Retinal pigment epithelial cell (primary cell): ENCODE measurements at regions not wholly inside any gene's neighbourhood (a gene's known extent, or its start where the extent isn't known, plus 50 kb on each side); places are given as distances from the start of the nearest gene placed in this dataset.

Experiments used
- DNase-seq: peaks from one replicate; pipeline ENCODE4 v3.0.0-alpha.2; 2010; ENCODE audit warnings: low read depth
- H3K4me3 ChIP-seq: 2 replicates; pipeline ENCODE4 v1.5.1; 2011; ENCODE audit warnings: mild to moderate bottlenecking, low read length, control low read depth, moderate library complexity
- TF ChIP-seq, protein P1 (sequence below): conservative IDR thresholded peaks from 2 replicates; pipeline ENCODE4 v1.5.1; 2011; ENCODE audit warnings: low read depth, low read length, control low read depth, inconsistent platforms

DNA sequence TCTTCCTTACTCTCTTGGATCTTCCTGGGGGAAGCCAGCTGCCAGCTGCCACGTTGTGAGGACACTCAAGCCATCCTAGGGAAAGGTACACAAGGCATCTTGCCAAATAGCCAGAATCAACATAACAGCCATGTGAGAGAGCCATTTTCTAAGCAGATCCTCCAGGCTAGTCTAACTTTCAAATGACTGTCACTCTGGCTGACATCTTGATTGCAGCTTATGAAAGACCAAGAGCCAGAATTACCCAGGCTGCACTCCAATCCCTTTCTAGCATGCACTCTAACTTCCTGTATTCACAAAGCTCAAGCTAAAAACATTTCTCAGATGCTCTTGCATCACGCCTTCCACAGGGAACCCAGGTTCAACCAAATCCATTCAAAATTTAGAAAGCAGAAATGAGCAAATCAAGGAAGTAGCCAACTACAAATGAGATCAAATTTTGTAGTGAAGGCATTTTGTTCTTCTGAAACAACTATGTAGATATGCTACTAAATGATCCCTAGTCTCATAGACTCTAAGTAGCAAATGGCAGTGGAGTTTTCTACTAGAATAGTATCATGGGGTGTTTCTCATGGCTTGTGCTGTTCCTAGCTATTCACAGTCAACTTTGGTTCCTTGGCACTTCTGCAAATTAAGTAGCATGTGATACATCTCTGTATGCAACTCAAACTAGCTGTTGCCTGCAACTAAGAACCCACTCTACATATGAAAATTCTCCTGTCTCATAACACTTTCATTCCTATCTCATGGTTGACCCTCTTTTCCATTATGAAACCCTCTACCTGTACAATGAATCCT is 281.9 kb downstream of the ZEB2 start:
- DNase-seq: no peak
- no peak overlapping the region for H3K4me3 ChIP-seq
- TF ChIP-seq, protein P1, sequence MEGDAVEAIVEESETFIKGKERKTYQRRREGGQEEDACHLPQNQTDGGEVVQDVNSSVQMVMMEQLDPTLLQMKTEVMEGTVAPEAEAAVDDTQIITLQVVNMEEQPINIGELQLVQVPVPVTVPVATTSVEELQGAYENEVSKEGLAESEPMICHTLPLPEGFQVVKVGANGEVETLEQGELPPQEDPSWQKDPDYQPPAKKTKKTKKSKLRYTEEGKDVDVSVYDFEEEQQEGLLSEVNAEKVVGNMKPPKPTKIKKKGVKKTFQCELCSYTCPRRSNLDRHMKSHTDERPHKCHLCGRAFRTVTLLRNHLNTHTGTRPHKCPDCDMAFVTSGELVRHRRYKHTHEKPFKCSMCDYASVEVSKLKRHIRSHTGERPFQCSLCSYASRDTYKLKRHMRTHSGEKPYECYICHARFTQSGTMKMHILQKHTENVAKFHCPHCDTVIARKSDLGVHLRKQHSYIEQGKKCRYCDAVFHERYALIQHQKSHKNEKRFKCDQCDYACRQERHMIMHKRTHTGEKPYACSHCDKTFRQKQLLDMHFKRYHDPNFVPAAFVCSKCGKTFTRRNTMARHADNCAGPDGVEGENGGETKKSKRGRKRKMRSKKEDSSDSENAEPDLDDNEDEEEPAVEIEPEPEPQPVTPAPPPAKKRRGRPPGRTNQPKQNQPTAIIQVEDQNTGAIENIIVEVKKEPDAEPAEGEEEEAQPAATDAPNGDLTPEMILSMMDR: no peak

DNA sequence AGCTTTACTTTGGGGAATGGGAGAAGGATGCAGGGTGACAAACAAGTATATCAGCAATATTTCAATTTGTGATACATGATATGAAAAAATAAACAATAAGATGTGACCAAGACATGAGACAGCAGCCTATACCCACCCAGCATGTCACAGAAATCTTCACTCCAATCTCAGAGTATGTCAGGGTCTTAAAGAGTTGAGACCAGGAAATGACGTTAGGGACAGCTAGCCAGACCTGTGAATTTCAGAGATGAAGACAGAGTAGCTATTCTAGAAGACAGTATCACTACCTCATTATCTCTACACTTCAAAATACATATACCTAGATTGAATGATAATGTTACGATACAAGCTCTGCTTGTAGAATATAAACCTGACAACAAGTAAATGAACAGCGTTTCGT is 282.8 kb downstream of the ZEB2 start:
- DNase-seq: no peak
- H3K4me3 ChIP-seq: no peak overlapping the region
- TF ChIP-seq, protein P1: no peak

DNA sequence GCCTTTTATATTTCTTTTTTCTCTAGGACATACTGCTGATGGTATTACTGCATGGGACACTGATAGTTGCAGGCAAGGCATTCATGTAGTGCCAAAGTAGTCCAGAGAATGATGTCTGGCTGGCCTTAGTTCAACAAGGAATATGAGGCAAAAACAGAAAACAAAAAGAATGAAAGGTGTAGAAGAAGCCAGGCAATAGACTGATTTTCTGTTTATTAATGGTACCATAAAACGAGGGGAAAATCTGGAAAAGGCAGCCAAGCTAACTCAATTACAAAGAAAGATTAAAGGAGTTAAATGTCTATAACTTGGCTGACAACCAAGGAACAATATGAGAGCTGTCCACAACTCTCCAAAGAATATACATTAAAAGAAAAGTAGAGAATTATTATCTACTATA is 284.9 kb downstream of the ZEB2 start:
- no peak for DNase-seq
- TF ChIP-seq, protein P1: no peak
- no peak overlapping the region for H3K4me3 ChIP-seq

DNA sequence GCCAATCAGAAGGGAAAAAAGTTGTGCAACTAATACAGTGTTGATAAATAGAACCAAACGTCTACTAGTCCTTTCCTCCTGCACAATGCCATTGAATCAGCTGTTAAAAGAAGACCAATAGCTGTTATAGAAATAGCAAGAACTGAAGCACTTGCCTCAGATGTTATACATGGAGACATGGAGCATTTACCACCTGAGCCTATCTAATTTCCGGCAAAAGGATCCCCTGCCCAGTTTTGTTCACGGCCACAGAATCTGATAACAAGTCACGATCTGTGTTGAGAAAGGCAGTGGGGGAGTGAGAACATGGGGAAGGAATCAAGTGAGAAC is 285.4 kb downstream of the ZEB2 start:
- DNase-seq: no peak
- TF ChIP-seq, protein P1: no peak
- H3K4me3 ChIP-seq: no peak overlapping the region

DNA sequence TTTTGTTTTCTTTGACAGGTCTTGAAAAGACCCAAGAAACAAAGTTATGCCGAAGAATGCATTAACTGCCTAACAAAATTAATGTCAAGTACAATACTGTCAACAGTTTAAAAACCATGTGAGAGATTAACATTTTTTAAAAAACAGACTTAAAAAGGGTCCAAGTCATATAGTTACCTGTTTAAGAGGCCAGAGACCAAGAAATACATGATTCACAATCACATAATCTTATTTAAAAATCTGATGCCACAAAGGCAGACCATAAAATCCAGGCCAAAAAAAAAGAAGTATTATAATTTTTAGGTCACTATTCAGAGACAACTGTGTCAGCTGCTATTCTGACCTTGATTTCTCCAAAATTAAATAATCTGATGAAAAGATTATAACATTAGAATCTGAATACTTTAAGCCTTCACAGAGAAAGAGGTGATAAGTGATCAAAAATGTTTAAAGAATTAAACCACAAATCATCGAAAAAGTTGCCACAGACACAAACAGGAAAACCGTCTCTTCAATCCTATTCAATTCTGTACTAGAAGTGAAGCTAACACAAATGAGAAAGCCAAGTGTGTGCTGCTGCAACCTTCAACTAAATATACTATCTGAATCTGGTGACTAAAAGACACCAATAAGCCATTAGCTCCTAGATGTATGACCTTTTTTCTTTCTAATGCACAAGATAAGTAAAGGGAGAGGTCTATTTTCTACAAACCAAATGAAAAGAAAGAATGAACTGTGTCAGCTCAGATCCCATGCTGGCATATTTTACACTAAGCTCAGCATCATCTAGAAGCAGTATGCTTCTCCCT is 286.0 kb downstream of the ZEB2 start:
- no peak overlapping the region for H3K4me3 ChIP-seq

DNA sequence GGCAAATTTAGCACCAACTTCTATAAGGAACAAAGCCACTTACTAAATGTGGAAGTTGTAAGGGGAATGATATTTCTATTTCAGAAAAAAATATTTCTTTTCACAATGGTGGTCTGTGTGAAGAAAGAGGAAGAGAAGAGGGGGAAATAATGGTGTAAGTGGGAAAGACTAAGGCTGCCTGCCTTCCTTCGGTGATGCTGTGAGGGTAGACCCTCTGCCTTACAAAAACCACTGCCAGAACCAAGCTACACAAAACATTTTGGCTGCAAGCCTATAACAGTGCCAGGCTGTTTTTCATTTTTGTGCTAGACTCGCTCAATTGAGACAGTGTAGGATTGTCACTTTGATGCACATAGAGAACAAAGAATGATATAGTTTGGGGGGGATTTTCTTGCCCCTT is 286.6 kb downstream of the ZEB2 start:
- no peak for DNase-seq
- TF ChIP-seq, protein P1: no peak
- H3K4me3 ChIP-seq: no peak overlapping the region

More for the DNA sequence above, 286.0 kb downstream of the ZEB2 start:
- TF ChIP-seq, protein P1: no peak
- no peak for DNase-seq
